ENCODE measurements at regions not wholly inside any gene's neighbourhood (a gene's known extent, or its start where the extent isn't known, plus 50 kb on each side); places are given as distances from the start of the nearest gene placed in this dataset.

- Histone ChIP-seq H3K36me3 (no peaks in the 10 kb centered on the region), H3K9me3 (no peaks in the 10 kb centered on the region), H3K4me3 (no peak overlapping the region), H3K27ac (no peak overlapping the region), H3K27me3 (no peaks in the 10 kb centered on the region), H3K4me1 (no peaks in the 10 kb centered on the region)
- intact Hi-C loops (cut with DNase I; ENCODE audit: low total_unique reads) (no loop called here), in situ Hi-C loops (cut with MboI; ENCODE audit: low sequenced_read_pairs in 4 of 4) (no loop called here)
- ATAC-seq (no peak), DNase-seq (no peak)
- TF ChIP-seq, protein P1, sequence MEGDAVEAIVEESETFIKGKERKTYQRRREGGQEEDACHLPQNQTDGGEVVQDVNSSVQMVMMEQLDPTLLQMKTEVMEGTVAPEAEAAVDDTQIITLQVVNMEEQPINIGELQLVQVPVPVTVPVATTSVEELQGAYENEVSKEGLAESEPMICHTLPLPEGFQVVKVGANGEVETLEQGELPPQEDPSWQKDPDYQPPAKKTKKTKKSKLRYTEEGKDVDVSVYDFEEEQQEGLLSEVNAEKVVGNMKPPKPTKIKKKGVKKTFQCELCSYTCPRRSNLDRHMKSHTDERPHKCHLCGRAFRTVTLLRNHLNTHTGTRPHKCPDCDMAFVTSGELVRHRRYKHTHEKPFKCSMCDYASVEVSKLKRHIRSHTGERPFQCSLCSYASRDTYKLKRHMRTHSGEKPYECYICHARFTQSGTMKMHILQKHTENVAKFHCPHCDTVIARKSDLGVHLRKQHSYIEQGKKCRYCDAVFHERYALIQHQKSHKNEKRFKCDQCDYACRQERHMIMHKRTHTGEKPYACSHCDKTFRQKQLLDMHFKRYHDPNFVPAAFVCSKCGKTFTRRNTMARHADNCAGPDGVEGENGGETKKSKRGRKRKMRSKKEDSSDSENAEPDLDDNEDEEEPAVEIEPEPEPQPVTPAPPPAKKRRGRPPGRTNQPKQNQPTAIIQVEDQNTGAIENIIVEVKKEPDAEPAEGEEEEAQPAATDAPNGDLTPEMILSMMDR (IDR thresholded peaks at IDR 0.05 in 4 of 5, conservative IDR thresholded peaks at IDR 0.05 in 1 of 5) = no peak
- no peak for TF ChIP-seq POLR2A (IDR thresholded peaks at IDR 0.05)
Observed at GRCh38 chr9:20197976-20198685, 409.3 kb upstream of the SLC24A2 start.

- Histone ChIP-seq H3K4me3 (no peak overlapping the region), H3K4me1 (no peaks in the 10 kb centered on the region), H3K27ac (no peak overlapping the region), H3K27me3 (no peaks in the 10 kb centered on the region), H3K9me3 (no peaks in the 10 kb centered on the region), H3K36me3 (no peaks in the 10 kb centered on the region)
- ATAC-seq (no peak), DNase-seq (no peak)
- in situ Hi-C loops (cut with MboI; ENCODE audit: low sequenced_read_pairs in 4 of 4) = no loop called here
- intact Hi-C loops (cut with DNase I; ENCODE audit: low total_unique reads) = no loop called here
- no peak for TF ChIP-seq POLR2A (IDR thresholded peaks at IDR 0.05)
- TF ChIP-seq, protein P1 (IDR thresholded peaks at IDR 0.05 in 4 of 5, conservative IDR thresholded peaks at IDR 0.05 in 1 of 5) = no peak
Observed at GRCh38 chr9:20191228-20191840, 402.5 kb upstream of the SLC24A2 start.

GRCh38 chr9:20189871-20190270 lies 401.0 kb upstream of the SLC24A2 start:
- H3K9me3 ChIP-seq = no peaks in the 10 kb centered on the region
- intact Hi-C loops (cut with DNase I; ENCODE audit: low total_unique reads) (no loop called here), in situ Hi-C loops (cut with MboI; ENCODE audit: low sequenced_read_pairs in 4 of 4) (no loop called here)
- H3K36me3 ChIP-seq = no peaks in the 10 kb centered on the region
- no peak overlapping the region for H3K27ac ChIP-seq
- no peaks in the 10 kb centered on the region for H3K4me1 ChIP-seq
- ATAC-seq (no peak), DNase-seq (no peak)
- no peaks in the 10 kb centered on the region for H3K27me3 ChIP-seq
- TF ChIP-seq, protein P1 (IDR thresholded peaks at IDR 0.05 in 4 of 5, conservative IDR thresholded peaks at IDR 0.05 in 1 of 5) = no peak
- no peak for TF ChIP-seq POLR2A (IDR thresholded peaks at IDR 0.05)
- H3K4me3 ChIP-seq = no peak overlapping the region

GRCh38 chr9:20188616-20189369 lies 400.0 kb upstream of the SLC24A2 start:
- H3K9me3 ChIP-seq = no peaks in the 10 kb centered on the region
- ATAC-seq = no peak
- H3K4me3 ChIP-seq = no peak overlapping the region
- no peaks in the 10 kb centered on the region for H3K4me1 ChIP-seq
- in situ Hi-C loops (cut with MboI; ENCODE audit: low sequenced_read_pairs in 4 of 4) (no loop called here), intact Hi-C loops (cut with DNase I; ENCODE audit: low total_unique reads) (no loop called here)
- no peaks in the 10 kb centered on the region for H3K27me3 ChIP-seq
- H3K27ac ChIP-seq = no peak overlapping the region
- no peak for TF ChIP-seq POLR2A (IDR thresholded peaks at IDR 0.05)
- TF ChIP-seq, protein P1 (IDR thresholded peaks at IDR 0.05 in 4 of 5, conservative IDR thresholded peaks at IDR 0.05 in 1 of 5) = no peak
- no peaks in the 10 kb centered on the region for H3K36me3 ChIP-seq
- no peak for DNase-seq
